IMR-90 (cell line): ENCODE measurements at regions not wholly inside any gene's neighbourhood (a gene's known extent, or its start where the extent isn't known, plus 50 kb on each side); places are given as distances from the start of the nearest gene placed in this dataset.

Source experiments
- BHLHE40 ChIP-seq: fragments of 150-350 bp; IDR thresholded peaks from 2 replicates; pipeline ENCODE4 v1.6.1; 2016; ENCODE audit warnings: mild to moderate bottlenecking, low read depth, low read length
- CEBPB ChIP-seq: IDR thresholded peaks from 2 replicates; pipeline ENCODE4 v1.6.1; 2012; ENCODE audit warnings: low read depth, low read length, improper control_type of control experiment
- CHD1 ChIP-seq: IDR thresholded peaks from 2 replicates; pipeline ENCODE4 v1.6.1; 2012; ENCODE audit warnings: low read depth, low read length, improper control_type of control experiment
- MAFK ChIP-seq: IDR thresholded peaks from 2 replicates; pipeline ENCODE4 v1.6.1; 2012; ENCODE audit warnings: low read depth, low read length, improper control_type of control experiment
- MAZ ChIP-seq: IDR thresholded peaks from 2 replicates; pipeline ENCODE4 v1.6.1; 2012; ENCODE audit warnings: low read depth, mild to moderate bottlenecking, low read length, improper control_type of control experiment, moderate library complexity, borderline replicate concordance
- POLR2A ChIP-seq: IDR thresholded peaks from 2 replicates; pipeline ENCODE4 v1.6.1; 2012; ENCODE audit warnings: mild to moderate bottlenecking, low read depth, low read length
- RAD21 ChIP-seq: IDR thresholded peaks from 2 replicates; pipeline ENCODE4 v1.6.1; 2012; ENCODE audit warnings: low read length, improper control_type of control experiment
- RCOR1 ChIP-seq: IDR thresholded peaks from 2 replicates; pipeline ENCODE4 v1.6.1; 2012; ENCODE audit warnings: mild to moderate bottlenecking, low read length, improper control_type of control experiment; ENCODE audit not compliant: insufficient replicate concordance
- RFX5 ChIP-seq: IDR thresholded peaks from 2 replicates; pipeline ENCODE4 v1.8.0; 2012; ENCODE audit warnings: low read depth, mild to moderate bottlenecking, low read length, moderate library complexity
- SMC3 ChIP-seq: fragments of 150-350 bp; IDR thresholded peaks from 2 replicates; pipeline ENCODE4 v1.6.1; 2016; ENCODE audit warnings: low read depth, mild to moderate bottlenecking, antibody characterized with exemption, low read length, moderate library complexity
- USF2 ChIP-seq: fragments of 150-350 bp; IDR thresholded peaks from 2 replicates; pipeline ENCODE4 v1.6.1; 2017; ENCODE audit warnings: mild to moderate bottlenecking, antibody characterized with exemption, low read length, low read depth
- TF ChIP-seq, protein P1 (sequence below): conservative IDR thresholded peaks from 2 replicates; pipeline ENCODE4 v1.5.1; 2012; ENCODE audit warnings: mild to moderate bottlenecking, low read depth, low read length, improper control_type of control experiment
- TF ChIP-seq, protein P2 (sequence below): fragments of 150-350 bp; IDR thresholded peaks from 2 replicates; pipeline ENCODE4 v1.6.1; 2016; ENCODE audit warnings: low read depth, mild to moderate bottlenecking, low read length, moderate library complexity, borderline replicate concordance

- no peak for TF ChIP-seq POLR2A
- no peak for TF ChIP-seq USF2
- TF ChIP-seq, protein P1, sequence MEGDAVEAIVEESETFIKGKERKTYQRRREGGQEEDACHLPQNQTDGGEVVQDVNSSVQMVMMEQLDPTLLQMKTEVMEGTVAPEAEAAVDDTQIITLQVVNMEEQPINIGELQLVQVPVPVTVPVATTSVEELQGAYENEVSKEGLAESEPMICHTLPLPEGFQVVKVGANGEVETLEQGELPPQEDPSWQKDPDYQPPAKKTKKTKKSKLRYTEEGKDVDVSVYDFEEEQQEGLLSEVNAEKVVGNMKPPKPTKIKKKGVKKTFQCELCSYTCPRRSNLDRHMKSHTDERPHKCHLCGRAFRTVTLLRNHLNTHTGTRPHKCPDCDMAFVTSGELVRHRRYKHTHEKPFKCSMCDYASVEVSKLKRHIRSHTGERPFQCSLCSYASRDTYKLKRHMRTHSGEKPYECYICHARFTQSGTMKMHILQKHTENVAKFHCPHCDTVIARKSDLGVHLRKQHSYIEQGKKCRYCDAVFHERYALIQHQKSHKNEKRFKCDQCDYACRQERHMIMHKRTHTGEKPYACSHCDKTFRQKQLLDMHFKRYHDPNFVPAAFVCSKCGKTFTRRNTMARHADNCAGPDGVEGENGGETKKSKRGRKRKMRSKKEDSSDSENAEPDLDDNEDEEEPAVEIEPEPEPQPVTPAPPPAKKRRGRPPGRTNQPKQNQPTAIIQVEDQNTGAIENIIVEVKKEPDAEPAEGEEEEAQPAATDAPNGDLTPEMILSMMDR = no peak
- TF ChIP-seq RCOR1 = no peak
- TF ChIP-seq SMC3 = no peak
- TF ChIP-seq MAZ = no peak
- TF ChIP-seq, protein P2, sequence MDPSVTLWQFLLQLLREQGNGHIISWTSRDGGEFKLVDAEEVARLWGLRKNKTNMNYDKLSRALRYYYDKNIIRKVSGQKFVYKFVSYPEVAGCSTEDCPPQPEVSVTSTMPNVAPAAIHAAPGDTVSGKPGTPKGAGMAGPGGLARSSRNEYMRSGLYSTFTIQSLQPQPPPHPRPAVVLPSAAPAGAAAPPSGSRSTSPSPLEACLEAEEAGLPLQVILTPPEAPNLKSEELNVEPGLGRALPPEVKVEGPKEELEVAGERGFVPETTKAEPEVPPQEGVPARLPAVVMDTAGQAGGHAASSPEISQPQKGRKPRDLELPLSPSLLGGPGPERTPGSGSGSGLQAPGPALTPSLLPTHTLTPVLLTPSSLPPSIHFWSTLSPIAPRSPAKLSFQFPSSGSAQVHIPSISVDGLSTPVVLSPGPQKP = no peak
- no peak for TF ChIP-seq CHD1
- no peak for TF ChIP-seq RAD21
- TF ChIP-seq CEBPB = no peak
- TF ChIP-seq RFX5 = no peak
- no peak for TF ChIP-seq BHLHE40
- no peak for TF ChIP-seq MAFK
Measured at GRCh38 chr1:96522927-96523326, 198.7 kb upstream of the PTBP2 start.
